Hepatocyte (in vitro differentiated cells): ENCODE measurements at regions not wholly inside any gene's neighbourhood (a gene's known extent, or its start where the extent isn't known, plus 50 kb on each side); places are given as distances from the start of the nearest gene placed in this dataset.

Source experiments
- EZH2 ChIP-seq: fragments of 200-600 bp; sonication (generic); IDR thresholded peaks from 2 replicates; pipeline ENCODE4 v1.6.1; 2016; ENCODE audit warnings: antibody characterized with exemption, mild to moderate bottlenecking, borderline replicate concordance
- EZH2phosphoT487 ChIP-seq: fragments of 200-600 bp; sonication (generic); IDR thresholded peaks from one replicate; pipeline ENCODE4 v1.6.1; 2018; ENCODE audit warnings: antibody characterized with exemption, mild to moderate bottlenecking, low read depth, moderate library complexity; ENCODE audit not compliant: unreplicated experiment, severe bottlenecking
- TF ChIP-seq, protein P1 (sequence below): fragments of 200-600 bp; sonication (generic); IDR thresholded peaks from 2 replicates; pipeline ENCODE4 v1.5.1; 2016; ENCODE audit warnings: antibody characterized with exemption, mild to moderate bottlenecking; ENCODE audit not compliant: poor library complexity

GRCh38 chr4:180058691-180059215 is 2184.4 kb upstream of the TENM3 start:
- TF ChIP-seq, protein P1, sequence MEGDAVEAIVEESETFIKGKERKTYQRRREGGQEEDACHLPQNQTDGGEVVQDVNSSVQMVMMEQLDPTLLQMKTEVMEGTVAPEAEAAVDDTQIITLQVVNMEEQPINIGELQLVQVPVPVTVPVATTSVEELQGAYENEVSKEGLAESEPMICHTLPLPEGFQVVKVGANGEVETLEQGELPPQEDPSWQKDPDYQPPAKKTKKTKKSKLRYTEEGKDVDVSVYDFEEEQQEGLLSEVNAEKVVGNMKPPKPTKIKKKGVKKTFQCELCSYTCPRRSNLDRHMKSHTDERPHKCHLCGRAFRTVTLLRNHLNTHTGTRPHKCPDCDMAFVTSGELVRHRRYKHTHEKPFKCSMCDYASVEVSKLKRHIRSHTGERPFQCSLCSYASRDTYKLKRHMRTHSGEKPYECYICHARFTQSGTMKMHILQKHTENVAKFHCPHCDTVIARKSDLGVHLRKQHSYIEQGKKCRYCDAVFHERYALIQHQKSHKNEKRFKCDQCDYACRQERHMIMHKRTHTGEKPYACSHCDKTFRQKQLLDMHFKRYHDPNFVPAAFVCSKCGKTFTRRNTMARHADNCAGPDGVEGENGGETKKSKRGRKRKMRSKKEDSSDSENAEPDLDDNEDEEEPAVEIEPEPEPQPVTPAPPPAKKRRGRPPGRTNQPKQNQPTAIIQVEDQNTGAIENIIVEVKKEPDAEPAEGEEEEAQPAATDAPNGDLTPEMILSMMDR: no peak
- TF ChIP-seq EZH2phosphoT487: no peak
- no peak for TF ChIP-seq EZH2
